ENCODE measurements at regions not wholly inside any gene's neighbourhood (a gene's known extent, or its start where the extent isn't known, plus 50 kb on each side); places are given as distances from the start of the nearest gene placed in this dataset.
"Not testable (repeated sequence)": the region's sequence is repeated elsewhere in the genome, so short reads cannot be mapped to it uniquely, and the experiment has no call there.

DNA sequence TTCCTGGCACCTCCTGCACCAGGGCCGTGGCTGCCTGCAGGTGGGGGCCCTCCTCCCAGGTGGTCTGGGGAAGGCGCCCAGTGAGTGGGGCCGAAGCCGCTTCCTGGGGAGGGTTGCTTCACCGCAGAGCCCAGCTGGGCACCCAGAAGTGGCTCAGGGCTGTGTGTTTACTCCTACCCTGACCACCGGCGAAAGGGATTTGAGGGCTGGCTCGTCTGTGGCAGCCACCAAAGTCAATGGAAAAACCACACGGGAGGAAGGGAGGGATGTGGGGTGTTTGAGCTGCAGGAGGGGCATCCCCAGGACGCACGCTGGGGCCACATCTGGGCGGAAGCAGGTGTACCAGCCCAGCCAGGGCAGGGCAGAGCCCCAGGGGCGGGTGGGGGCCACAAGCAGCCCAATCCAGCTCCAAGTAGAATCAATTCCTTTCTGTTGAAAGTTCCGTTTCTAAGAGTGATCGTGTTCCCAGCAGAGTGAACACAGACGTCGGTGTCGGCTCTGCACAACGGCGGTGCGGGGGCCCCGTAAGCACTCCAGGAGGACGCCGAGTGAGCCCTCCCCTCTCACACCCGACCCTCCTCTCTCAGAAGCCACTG is 69.9 kb downstream of the FOXL3 start:
- DNase-seq: peak in 2 of 5 donors; percentile 9 to 52
- H3K27ac ChIP-seq: no peak overlapping the region
- TF ChIP-seq POLR2A (IDR thresholded peaks at IDR 0.05): no peak
- TF ChIP-seq, protein P1, sequence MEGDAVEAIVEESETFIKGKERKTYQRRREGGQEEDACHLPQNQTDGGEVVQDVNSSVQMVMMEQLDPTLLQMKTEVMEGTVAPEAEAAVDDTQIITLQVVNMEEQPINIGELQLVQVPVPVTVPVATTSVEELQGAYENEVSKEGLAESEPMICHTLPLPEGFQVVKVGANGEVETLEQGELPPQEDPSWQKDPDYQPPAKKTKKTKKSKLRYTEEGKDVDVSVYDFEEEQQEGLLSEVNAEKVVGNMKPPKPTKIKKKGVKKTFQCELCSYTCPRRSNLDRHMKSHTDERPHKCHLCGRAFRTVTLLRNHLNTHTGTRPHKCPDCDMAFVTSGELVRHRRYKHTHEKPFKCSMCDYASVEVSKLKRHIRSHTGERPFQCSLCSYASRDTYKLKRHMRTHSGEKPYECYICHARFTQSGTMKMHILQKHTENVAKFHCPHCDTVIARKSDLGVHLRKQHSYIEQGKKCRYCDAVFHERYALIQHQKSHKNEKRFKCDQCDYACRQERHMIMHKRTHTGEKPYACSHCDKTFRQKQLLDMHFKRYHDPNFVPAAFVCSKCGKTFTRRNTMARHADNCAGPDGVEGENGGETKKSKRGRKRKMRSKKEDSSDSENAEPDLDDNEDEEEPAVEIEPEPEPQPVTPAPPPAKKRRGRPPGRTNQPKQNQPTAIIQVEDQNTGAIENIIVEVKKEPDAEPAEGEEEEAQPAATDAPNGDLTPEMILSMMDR (IDR thresholded peaks at IDR 0.05): no peak
- no peaks in the 10 kb centered on the region for H3K36me3 ChIP-seq
- 53 to 69% (median 59%) methylated on average over 20 to 25 of the region's 25 CpGs for WGBS, 4 donors
- peaks cover 0 to 38% (median 14%) of the 10 kb centered on the region in 9 donors for H3K27me3 ChIP-seq
- H3K9me3 ChIP-seq: peaks cover 0 to 10% (median 0%) of the 10 kb centered on the region in 12 donors
- ATAC-seq: no peak
- intact Hi-C loops (cut with DNase I): no loop called here
- H3K4me3 ChIP-seq: no peak overlapping the region
- peaks cover 0 to 19% (median 4%) of the 10 kb centered on the region in 12 donors for H3K4me1 ChIP-seq

DNA sequence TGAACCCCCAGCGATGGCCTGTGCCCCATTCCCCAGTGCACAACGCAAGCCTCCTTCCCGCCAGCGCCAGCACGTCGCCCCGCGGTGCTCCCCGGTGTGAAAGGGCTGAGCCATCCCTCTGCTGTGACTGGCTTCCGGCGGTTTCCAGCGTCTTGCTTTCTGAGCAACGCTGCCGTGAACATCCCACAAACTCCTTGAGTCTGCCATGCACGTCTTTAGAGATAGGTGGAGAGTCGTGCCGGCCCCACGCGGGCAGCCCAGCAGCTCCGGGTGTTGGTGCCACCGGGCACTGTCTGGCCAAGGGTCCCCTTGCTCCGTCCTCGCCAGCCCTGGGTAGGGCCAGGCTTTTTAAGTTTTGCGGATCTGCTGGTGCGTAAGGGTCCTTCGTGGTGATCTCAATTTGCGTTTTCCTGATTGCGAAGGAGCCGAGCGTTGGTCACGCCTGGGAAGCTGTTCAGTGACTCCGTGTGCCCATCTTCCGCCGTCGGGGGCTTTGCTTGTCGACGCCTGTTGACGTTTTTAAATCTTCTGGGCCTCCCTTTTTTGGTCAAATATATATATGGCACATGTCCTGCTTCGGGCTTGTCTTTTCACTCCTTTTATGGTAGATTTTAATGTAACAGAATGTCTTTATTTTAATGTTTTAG is 70.6 kb downstream of the FOXL3 start:
- peaks cover 0 to 45% (median 14%) of the 10 kb centered on the region in 9 donors for H3K27me3 ChIP-seq
- H3K9me3 ChIP-seq: peaks cover 0 to 10% (median 0%) of the 10 kb centered on the region in 12 donors
- intact Hi-C loops (cut with DNase I): no loop called here
- WGBS, 4 donors: 73 to 85% (median 78%) methylated on average over 39 of the region's 39 CpGs
- H3K27ac ChIP-seq: no peak overlapping the region
- H3K36me3 ChIP-seq: no peaks in the 10 kb centered on the region
- DNase-seq: peak in 3 of 5 donors; percentile 12 to 48 (median 20)
- TF ChIP-seq POLR2A (IDR thresholded peaks at IDR 0.05): no peak
- TF ChIP-seq, protein P1 (IDR thresholded peaks at IDR 0.05): no peak
- H3K4me1 ChIP-seq: peaks cover 0 to 19% (median 4%) of the 10 kb centered on the region in 12 donors
- ATAC-seq: no peak
- H3K4me3 ChIP-seq: no peak overlapping the region

DNA sequence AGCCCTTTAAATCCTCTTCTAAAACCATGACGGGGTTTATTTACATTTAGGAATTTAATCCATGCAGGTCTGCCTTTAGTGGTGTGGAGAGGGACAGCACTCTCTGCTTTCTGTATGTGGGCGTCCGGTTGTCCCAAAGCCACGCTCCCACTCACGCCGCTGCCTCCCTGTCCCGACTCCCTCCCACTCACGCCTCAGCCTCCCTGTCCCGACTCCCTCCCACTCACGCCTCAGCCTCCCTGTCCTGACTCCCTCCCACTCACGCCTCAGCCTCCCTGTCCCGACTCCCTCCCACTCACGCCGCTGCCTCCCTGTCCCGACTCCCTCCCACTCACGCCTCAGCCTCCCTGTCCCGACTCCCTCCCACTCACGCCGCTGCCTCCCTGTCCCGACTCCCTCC is 71.2 kb downstream of the FOXL3 start:
- H3K4me1 ChIP-seq: peaks cover 0 to 23% (median 4%) of the 10 kb centered on the region in 12 donors
- H3K4me3 ChIP-seq; H3K36me3 ChIP-seq; H3K27ac ChIP-seq; ATAC-seq; intact Hi-C loops (cut with DNase I): not testable (repeated sequence)
- WGBS, 4 donors: 75 to 86% (median 81%) methylated on average over 12 to 20 of the region's 20 CpGs
- DNase-seq: peak in 2 of 5 donors; percentile 19 to 47
- peaks cover 0 to 48% (median 14%) of the 10 kb centered on the region in 9 donors for H3K27me3 ChIP-seq
- H3K9me3 ChIP-seq: peaks cover 0 to 10% (median 0%) of the 10 kb centered on the region in 12 donors

DNA sequence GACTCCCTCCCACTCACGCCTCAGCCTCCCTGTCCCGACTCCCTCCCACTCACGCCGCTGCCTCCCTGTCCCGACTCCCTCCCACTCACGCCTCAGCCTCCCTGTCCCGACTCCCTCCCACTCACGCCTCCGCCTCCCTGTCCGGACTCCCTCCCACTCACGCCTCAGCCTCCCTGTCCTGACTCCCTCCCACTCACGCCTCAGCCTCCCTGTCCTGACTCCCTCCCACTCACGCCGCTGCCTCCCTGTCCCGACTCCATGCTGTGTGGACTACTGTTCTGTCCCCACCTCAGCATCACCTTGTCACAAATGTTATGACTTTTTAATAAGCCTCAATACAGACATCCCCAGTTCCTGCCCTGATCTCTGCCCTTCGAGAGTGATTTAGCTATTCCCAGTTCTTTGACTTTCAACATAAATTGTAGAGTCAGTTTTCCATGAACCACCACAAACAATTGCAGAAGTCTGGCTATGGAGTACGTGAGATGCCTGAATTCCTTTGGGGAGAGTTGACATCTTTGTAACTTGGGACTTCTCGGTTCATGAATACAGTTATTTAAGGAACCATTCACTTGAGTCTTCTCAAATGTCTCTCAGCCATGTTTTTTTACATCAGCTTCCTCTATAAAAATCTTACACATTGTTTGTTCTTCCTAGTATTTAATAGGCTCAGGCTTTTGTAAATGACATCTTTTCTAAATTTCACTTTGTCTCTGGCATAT is 71.9 kb downstream of the FOXL3 start:
- ATAC-seq (no peak), DNase-seq (peak in 2 of 5 donors; percentile 7 to 28)
- intact Hi-C loops (cut with DNase I): no loop called here
- WGBS, 4 donors: 61 to 77% (median 70%) methylated on average over 8 to 18 of the region's 18 CpGs
- Histone ChIP-seq H3K4me3 (peak overlapping the region in 9 of 12 donors; percentile 13 to 43 (median 28)), H3K27me3 (peaks cover 0 to 48% (median 14%) of the 10 kb centered on the region in 9 donors), H3K27ac (peak overlapping the region in 1 of 12 donors; percentile 44), H3K4me1 (peaks cover 0 to 29% (median 4%) of the 10 kb centered on the region in 12 donors), H3K9me3 (peaks cover 0 to 10% (median 0%) of the 10 kb centered on the region in 12 donors), H3K36me3 (no peaks in the 10 kb centered on the region)
- TF ChIP-seq POLR2A (IDR thresholded peaks at IDR 0.05): no peak
- TF ChIP-seq, protein P1 (IDR thresholded peaks at IDR 0.05): no peak

All from heart left ventricle (tissue), 16 donors.